ENCODE measurements at regions not wholly inside any gene's neighbourhood (a gene's known extent, or its start where the extent isn't known, plus 50 kb on each side); places are given as distances from the start of the nearest gene placed in this dataset.

DNA sequence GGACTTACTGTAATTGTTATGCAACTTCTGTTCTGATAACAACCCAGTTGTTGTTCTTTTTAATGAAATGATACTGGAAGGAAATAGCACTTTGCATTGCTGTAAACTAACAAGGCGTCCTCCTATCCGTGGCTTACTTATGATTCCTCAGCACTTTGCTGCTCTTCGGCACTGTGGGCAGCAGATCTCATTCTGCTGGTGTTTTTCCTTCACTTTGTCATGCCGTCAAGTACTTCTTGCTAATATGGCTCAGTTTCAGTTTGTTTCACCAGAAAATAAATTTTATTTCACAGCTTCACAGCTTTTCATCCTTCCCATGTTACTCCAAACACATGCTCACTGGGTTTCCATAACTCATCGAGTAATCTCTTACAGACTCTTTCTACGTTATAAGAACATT, 289.3 kb downstream of the MEIS1 start:
- H2AFZ ChIP-seq (ENCODE audit: low read depth, low read length) = no peak overlapping the region
- TF ChIP-seq, protein P1, sequence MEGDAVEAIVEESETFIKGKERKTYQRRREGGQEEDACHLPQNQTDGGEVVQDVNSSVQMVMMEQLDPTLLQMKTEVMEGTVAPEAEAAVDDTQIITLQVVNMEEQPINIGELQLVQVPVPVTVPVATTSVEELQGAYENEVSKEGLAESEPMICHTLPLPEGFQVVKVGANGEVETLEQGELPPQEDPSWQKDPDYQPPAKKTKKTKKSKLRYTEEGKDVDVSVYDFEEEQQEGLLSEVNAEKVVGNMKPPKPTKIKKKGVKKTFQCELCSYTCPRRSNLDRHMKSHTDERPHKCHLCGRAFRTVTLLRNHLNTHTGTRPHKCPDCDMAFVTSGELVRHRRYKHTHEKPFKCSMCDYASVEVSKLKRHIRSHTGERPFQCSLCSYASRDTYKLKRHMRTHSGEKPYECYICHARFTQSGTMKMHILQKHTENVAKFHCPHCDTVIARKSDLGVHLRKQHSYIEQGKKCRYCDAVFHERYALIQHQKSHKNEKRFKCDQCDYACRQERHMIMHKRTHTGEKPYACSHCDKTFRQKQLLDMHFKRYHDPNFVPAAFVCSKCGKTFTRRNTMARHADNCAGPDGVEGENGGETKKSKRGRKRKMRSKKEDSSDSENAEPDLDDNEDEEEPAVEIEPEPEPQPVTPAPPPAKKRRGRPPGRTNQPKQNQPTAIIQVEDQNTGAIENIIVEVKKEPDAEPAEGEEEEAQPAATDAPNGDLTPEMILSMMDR (IDR thresholded peaks at IDR 0.05; ENCODE audit: extremely low read depth in 1 of 2, insufficient read depth in 1 of 2, low read depth in 1 of 2, low read length in 2 of 2) = no peak
- TF ChIP-seq MYC (IDR thresholded peaks at IDR 0.05; ENCODE audit: low read depth, low read length) = no peak
- TF ChIP-seq, protein P2, sequence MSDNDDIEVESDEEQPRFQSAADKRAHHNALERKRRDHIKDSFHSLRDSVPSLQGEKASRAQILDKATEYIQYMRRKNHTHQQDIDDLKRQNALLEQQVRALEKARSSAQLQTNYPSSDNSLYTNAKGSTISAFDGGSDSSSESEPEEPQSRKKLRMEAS (IDR thresholded peaks at IDR 0.05; ENCODE audit: insufficient read depth, insufficient read length) = no peak
- no peaks in the 10 kb centered on the region for H3K27me3 ChIP-seq (ENCODE audit: control insufficient read depth in 2 of 2, insufficient read depth in 2 of 2, low read length in 2 of 2)
- no peaks in the 10 kb centered on the region for H3K79me2 ChIP-seq (ENCODE audit: control insufficient read depth, insufficient read depth, low read length)
- intact Hi-C loops (cut with micrococcal nuclease) (no loop called here), dilution Hi-C loops (cut with MboI; ENCODE audit: extremely low pct_ligation_motif_present, low sequenced_read_pairs) (no loop called here)
- H4K20me1 ChIP-seq (replicated peaks; ENCODE audit: control insufficient read depth, extremely low read depth, insufficient read depth, low read length) = no peaks in the 10 kb centered on the region
- H3K4me1 ChIP-seq (ENCODE audit: control insufficient read depth, extremely low read depth, insufficient read depth, low read length) = no peaks in the 10 kb centered on the region
- no peak overlapping the region for H3K4me2 ChIP-seq (ENCODE audit: insufficient read depth, low read length)
- H3K9me1 ChIP-seq (replicated peaks; ENCODE audit: control insufficient read depth, extremely low read depth, insufficient read depth, low read length) = no peaks in the 10 kb centered on the region
- ChIA-PET CTCF (no interaction called here), POLR2A (no interaction called here)
- H3K4me3 ChIP-seq (replicated peaks in 1 of 3; ENCODE audit: insufficient read depth in 1 of 3, low read depth in 1 of 3, low read length in 3 of 3) = no peak overlapping the region
- no peak overlapping the region for H3K27ac ChIP-seq (ENCODE audit: insufficient read depth, low read depth, low read length)
- FAIRE-seq (no peak), DNase-seq (ENCODE audit: low read depth, low spot score) (no peak)
- no peaks in the 10 kb centered on the region for H3K36me3 ChIP-seq (ENCODE audit: control insufficient read depth in 2 of 2, extremely low read depth in 1 of 2, insufficient read depth in 2 of 2, low read length in 2 of 2)
- H3K9me3 ChIP-seq (replicated peaks; ENCODE audit: control insufficient read depth, insufficient read depth, low read length) = no peaks in the 10 kb centered on the region
- BruUV-seq (replicated peaks) = no TSS peak
- H3K9ac ChIP-seq (replicated peaks; ENCODE audit: extremely low read depth, insufficient read depth, low read length) = no peak overlapping the region

DNA sequence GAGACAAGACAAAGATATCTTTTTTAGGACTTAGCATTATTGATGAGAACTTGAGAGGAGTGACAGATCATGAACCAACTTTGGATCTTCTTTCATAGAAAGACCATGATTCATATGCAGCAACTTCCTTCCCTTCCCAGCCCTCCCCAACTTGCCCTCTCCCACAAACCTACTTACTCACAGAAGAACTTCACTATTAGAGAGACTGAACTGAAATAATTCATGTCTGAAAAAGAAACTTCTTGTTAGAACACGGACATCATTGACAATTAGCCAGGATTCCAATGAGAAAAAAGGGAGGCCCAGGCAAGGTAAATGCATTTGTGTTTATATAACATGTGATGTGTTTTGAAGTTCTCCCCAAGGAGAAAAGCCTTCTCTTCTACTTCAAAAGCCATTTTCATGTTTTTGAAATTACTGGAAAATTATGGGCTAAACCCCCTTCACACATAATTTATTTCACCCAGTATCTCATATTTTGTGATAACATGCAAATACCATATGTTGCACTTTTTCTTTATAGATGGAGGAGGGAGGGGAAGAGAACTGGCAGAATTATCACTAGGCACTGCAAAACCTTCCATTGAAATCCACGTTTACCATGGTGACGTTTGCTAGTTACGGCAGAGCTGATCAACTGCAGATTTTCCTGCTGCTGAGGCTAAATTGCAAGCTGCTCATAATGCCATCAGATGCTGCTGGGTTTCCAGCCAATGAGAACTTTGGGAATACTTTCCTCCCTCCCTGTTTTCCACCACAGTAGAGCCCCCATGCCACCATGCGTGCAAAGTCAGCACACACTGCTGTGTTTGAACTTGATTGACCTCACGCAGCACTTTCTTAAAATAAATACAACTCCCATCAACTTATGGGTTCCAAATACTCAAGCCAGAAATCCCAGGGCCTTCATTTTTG, 294.7 kb downstream of the MEIS1 start:
- no peak overlapping the region for H3K9ac ChIP-seq (replicated peaks; ENCODE audit: extremely low read depth, insufficient read depth, low read length)
- DNase-seq (ENCODE audit: low read depth, low spot score) (no peak), FAIRE-seq (no peak)
- H3K4me3 ChIP-seq (replicated peaks in 1 of 3; ENCODE audit: insufficient read depth in 1 of 3, low read depth in 1 of 3, low read length in 3 of 3) = no peak overlapping the region
- ChIA-PET POLR2A (no interaction called here), CTCF (no interaction called here)
- TF ChIP-seq EZH2 (IDR thresholded peaks at IDR 0.05; ENCODE audit: borderline replicate concordance, low read depth, low read length, severe bottlenecking) (no peak), FOS (IDR thresholded peaks at IDR 0.05; ENCODE audit: borderline replicate concordance, insufficient read depth, low read length) (no peak), JUN (IDR thresholded peaks at IDR 0.05; ENCODE audit: borderline replicate concordance, insufficient read depth, insufficient read length, low read depth) (no peak), POLR2AphosphoS5 (IDR thresholded peaks at IDR 0.05; ENCODE audit: insufficient read depth, low read depth, low read length) (no peak), MYC (IDR thresholded peaks at IDR 0.05; ENCODE audit: low read depth, low read length) (no peak), POLR2A (IDR thresholded peaks at IDR 0.05; ENCODE audit: low read depth, low read length) (no peak), GATA2 (IDR thresholded peaks at IDR 0.05; ENCODE audit: insufficient read depth, insufficient read length, low read depth, low read length) (no peak)
- TF ChIP-seq, protein P1 (IDR thresholded peaks at IDR 0.05; ENCODE audit: extremely low read depth in 1 of 2, insufficient read depth in 1 of 2, low read depth in 1 of 2, low read length in 2 of 2) = no peak
- TF ChIP-seq, protein P2 (IDR thresholded peaks at IDR 0.05; ENCODE audit: insufficient read depth, insufficient read length) = no peak
- no peak overlapping the region for H3K4me2 ChIP-seq (ENCODE audit: insufficient read depth, low read length)
- no peaks in the 10 kb centered on the region for H3K27me3 ChIP-seq (ENCODE audit: control insufficient read depth in 2 of 2, insufficient read depth in 2 of 2, low read length in 2 of 2)
- BruUV-seq (replicated peaks) = no TSS peak
- intact Hi-C loops (cut with micrococcal nuclease) = no loop called here
- H3K4me1 ChIP-seq (ENCODE audit: control insufficient read depth, extremely low read depth, insufficient read depth, low read length) = no peaks in the 10 kb centered on the region
- no peaks in the 10 kb centered on the region for H3K36me3 ChIP-seq (ENCODE audit: control insufficient read depth in 2 of 2, extremely low read depth in 1 of 2, insufficient read depth in 2 of 2, low read length in 2 of 2)
- no peaks in the 10 kb centered on the region for H3K9me3 ChIP-seq (replicated peaks; ENCODE audit: control insufficient read depth, insufficient read depth, low read length)
- no peaks in the 10 kb centered on the region for H3K79me2 ChIP-seq (ENCODE audit: control insufficient read depth, insufficient read depth, low read length)
- no peak overlapping the region for H2AFZ ChIP-seq (ENCODE audit: low read depth, low read length)
- dilution Hi-C loops (cut with MboI; ENCODE audit: extremely low pct_ligation_motif_present, low sequenced_read_pairs) = no loop called here
- H4K20me1 ChIP-seq (replicated peaks; ENCODE audit: control insufficient read depth, extremely low read depth, insufficient read depth, low read length) = no peaks in the 10 kb centered on the region
- H3K27ac ChIP-seq (ENCODE audit: insufficient read depth, low read depth, low read length) = no peak overlapping the region
- no peaks in the 10 kb centered on the region for H3K9me1 ChIP-seq (replicated peaks; ENCODE audit: control insufficient read depth, extremely low read depth, insufficient read depth, low read length)

All from endothelial cell of umbilical vein (primary cell).